OCI-LY7 (cell line): ENCODE measurements at regions not wholly inside any gene's neighbourhood (a gene's known extent, or its start where the extent isn't known, plus 50 kb on each side); places are given as distances from the start of the nearest gene placed in this dataset.

ENCODE experiments used
- EZH2phosphoT487 ChIP-seq: fragments of 200-600 bp; sonication (generic); IDR thresholded peaks from 2 replicates; pipeline ENCODE4 v1.6.1; 2018; ENCODE audit warnings: low read depth, borderline replicate concordance, mild to moderate bottlenecking, mixed run types, antibody characterized with exemption, low read length, moderate library complexity, mixed read lengths
- TF ChIP-seq, protein P1 (sequence below): fragments of 200-600 bp; sonication (generic); conservative IDR thresholded peaks from 2 replicates; pipeline ENCODE4 v1.5.1; 2014; ENCODE audit warnings: mild to moderate bottlenecking, antibody characterized with exemption, low read length, moderate library complexity, mixed read lengths

DNA sequence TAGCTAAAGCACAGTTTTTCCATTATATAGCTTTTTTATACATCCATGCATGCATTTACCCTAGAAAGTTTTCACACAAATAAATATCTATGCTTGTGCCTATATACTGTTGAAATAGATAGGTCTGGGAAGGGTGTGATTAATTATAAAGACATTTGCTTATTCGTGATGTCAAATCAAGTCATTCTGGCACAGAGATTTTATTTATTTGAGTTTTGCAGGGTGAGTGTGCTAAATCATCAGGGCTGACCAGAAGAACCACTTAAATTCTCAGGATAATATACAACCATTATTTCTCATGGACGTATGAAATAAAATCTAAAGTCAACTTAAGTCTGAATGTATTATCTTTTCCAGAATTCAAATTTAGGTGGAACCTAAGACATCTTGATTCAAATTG is 295.5 kb downstream of the EPHA4 start:
- no peak for TF ChIP-seq EZH2phosphoT487
- TF ChIP-seq, protein P1, sequence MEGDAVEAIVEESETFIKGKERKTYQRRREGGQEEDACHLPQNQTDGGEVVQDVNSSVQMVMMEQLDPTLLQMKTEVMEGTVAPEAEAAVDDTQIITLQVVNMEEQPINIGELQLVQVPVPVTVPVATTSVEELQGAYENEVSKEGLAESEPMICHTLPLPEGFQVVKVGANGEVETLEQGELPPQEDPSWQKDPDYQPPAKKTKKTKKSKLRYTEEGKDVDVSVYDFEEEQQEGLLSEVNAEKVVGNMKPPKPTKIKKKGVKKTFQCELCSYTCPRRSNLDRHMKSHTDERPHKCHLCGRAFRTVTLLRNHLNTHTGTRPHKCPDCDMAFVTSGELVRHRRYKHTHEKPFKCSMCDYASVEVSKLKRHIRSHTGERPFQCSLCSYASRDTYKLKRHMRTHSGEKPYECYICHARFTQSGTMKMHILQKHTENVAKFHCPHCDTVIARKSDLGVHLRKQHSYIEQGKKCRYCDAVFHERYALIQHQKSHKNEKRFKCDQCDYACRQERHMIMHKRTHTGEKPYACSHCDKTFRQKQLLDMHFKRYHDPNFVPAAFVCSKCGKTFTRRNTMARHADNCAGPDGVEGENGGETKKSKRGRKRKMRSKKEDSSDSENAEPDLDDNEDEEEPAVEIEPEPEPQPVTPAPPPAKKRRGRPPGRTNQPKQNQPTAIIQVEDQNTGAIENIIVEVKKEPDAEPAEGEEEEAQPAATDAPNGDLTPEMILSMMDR, result no peak
